ENCODE measurements at regions not wholly inside any gene's neighbourhood (a gene's known extent, or its start where the extent isn't known, plus 50 kb on each side); places are given as distances from the start of the nearest gene placed in this dataset.

GRCh38 chr13:50548586-50548985, 294.9 kb downstream of the DLEU7 start:
- TF ChIP-seq, protein P1, sequence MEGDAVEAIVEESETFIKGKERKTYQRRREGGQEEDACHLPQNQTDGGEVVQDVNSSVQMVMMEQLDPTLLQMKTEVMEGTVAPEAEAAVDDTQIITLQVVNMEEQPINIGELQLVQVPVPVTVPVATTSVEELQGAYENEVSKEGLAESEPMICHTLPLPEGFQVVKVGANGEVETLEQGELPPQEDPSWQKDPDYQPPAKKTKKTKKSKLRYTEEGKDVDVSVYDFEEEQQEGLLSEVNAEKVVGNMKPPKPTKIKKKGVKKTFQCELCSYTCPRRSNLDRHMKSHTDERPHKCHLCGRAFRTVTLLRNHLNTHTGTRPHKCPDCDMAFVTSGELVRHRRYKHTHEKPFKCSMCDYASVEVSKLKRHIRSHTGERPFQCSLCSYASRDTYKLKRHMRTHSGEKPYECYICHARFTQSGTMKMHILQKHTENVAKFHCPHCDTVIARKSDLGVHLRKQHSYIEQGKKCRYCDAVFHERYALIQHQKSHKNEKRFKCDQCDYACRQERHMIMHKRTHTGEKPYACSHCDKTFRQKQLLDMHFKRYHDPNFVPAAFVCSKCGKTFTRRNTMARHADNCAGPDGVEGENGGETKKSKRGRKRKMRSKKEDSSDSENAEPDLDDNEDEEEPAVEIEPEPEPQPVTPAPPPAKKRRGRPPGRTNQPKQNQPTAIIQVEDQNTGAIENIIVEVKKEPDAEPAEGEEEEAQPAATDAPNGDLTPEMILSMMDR (conservative IDR thresholded peaks at IDR 0.05; ENCODE audit: low read depth, low read length) = no peak
- TF ChIP-seq EZH2 (IDR thresholded peaks at IDR 0.05; ENCODE audit: borderline replicate concordance, low read depth, low read length, poor library complexity, severe bottlenecking) = no peak
